ENCODE measurements at regions not wholly inside any gene's neighbourhood (a gene's known extent, or its start where the extent isn't known, plus 50 kb on each side); places are given as distances from the start of the nearest gene placed in this dataset.

DNA sequence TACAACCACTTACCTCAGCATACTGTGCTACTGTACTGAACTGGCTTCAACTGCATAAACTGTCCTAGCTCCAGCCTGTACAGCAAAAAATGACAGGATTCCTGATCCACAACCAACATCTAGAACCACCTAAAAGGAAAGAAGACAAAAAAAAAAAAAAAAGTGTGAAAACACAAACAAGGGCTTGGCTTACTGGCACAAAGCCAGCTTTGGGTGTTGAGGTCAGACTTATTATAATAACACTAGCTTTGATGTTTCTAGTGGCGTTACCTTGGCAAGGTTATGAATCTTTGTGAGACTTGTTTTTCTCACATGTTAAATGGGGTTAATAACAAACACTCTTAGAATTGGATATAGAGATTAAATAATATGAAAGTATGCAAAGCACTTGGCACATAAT lies 148.5 kb upstream of the PUM3 start:
- CTCF ChIA-PET = interaction anchor here (0.6 to 0.7 kb wide), 2 partner anchors 183 to 1859 kb away, joined by 3 read pairs; no protein-coding TSS in a partner anchor

DNA sequence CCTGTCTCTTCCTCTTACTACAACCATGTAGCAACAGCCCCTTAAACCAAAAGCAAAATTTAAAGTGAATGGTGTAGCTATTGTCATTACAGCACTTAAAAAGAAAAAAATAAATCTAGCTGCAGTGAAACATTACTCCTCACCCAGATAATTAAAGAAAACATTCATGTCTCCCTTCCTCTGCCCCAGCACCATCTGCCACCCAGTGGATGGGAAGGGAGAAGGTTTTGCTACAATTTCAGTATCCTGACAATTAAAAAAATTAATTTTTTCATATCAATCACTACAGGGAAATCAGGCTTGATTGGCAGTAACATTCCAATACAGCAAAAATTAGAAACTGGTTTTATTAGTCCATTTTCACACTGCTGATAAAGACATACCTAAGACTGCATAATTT lies 147.4 kb upstream of the PUM3 start:
- CTCF ChIA-PET = interaction anchor here (0.6 kb wide), 1 partner anchor 165 kb away, joined by 3 read pairs; no protein-coding TSS in a partner anchor
- POLR2A ChIA-PET = no interaction called here

More for the DNA sequence above, 148.5 kb upstream of the PUM3 start:
- POLR2A ChIA-PET = no interaction called here

DNA sequence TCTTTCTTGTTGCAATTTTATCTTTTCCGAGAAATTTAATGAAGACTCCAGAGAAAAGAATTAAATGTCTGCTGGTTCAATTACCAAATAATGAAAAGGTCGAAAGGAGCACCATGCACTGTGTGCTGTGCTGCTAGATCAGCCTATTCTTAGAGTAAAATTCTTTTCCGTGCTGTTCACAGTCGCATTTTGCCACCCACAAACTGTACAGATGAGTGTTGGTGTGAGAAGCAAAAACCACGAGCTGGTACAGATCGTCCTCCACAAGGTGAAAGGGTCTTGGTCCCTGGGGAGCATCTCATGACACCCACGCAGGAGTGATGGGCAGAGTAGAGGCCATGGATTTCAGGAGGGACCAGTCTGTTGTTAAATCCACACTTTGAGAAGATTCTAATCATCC lies 143.8 kb upstream of the PUM3 start:
- CTCF ChIA-PET = no interaction called here
- POLR2A ChIA-PET = no interaction called here

DNA sequence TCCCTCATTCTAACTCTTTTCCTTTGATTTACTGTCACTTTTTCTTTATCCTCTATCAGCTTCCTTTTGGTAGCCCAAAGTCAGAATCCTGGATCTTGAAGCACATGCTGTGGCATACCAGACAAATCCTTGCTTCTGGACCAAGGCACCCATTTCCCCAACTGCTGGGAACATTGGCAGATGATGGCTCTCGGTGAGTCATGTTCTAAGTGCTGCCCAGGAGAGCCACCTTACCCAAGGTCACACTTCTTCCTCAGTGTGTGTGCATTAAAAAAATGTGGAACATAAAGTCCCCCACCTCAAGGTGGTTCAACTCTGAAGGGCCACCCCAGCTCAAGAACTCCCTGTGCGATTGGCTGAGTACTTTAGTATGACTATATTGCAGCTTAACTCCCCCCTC lies 141.4 kb upstream of the PUM3 start:
- CTCF ChIA-PET = no interaction called here

DNA sequence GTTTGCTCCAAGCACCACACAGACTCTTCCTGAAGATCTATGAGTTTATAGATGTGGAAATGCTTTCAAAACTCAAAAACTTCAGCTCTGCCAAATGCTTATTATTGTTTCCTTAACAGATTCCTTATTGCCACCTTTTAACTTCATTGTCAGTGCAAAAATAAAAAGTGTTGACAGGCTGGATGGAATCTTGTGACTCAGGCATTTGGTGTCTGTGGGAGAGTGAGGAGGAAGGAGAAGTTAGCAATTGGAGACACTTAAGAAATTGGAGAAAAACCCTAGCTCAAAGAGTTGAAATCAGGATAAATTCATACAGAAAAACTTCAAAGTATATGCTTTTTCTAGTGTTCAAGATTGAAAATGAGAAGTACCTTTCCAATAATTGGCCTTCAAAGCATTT lies 140.6 kb upstream of the PUM3 start:
- CTCF ChIA-PET = no interaction called here
- POLR2A ChIA-PET = no interaction called here

More for the DNA sequence above, 141.4 kb upstream of the PUM3 start:
- POLR2A ChIA-PET = no interaction called here

DNA sequence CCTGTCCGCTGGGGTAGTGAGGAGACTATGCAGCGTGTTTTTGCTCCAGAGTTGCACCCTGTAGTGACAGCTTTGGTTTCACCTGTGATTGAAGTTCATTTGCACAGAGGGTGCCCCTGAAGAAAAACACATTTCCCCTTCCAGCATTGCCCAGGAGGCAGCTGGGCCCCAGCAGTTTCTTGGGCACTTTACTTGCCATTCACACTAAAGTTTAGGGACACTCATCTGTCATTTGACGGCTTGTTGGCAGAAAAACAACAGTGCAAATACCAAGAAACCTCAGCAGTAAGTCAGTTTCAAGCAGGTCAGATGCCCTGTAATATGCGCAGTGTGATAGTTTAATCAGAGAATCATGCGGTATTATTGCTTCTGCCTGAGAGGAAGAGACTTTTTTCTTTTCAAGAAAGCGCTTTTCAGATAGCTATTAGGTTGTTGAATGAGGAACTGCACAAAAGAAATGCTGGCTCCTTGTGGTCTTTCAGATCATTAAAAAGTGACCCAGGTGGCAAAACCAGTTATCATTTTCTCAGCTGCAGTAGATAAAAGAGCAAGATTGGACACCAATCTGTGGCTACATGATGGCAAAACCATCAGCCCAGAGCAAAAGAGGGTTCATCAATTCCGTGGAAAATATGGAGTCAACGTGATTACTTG lies 136.2 kb upstream of the PUM3 start:
- CTCF ChIA-PET = no interaction called here
- POLR2A ChIA-PET = no interaction called here

DNA sequence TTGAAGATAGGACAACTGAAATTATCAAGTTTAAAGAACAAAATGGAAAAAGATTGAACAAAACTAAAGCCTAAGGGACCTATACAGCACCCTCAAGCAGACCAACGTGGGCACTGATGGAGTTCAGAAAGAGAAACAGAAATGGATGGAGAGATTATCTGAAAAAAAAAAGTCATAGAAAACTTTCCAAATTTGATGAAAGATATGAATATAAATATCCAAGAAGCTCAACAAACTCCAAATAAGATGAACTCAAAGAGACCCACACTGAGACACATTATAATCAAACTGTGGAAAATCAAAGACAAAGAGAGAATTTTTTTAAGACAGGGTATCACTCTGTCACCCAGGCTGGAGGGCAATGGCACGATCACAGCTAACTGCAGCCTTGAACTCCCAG lies 128.6 kb upstream of the PUM3 start:
- ChIA-PET CTCF (no interaction called here), POLR2A (no interaction called here)

DNA sequence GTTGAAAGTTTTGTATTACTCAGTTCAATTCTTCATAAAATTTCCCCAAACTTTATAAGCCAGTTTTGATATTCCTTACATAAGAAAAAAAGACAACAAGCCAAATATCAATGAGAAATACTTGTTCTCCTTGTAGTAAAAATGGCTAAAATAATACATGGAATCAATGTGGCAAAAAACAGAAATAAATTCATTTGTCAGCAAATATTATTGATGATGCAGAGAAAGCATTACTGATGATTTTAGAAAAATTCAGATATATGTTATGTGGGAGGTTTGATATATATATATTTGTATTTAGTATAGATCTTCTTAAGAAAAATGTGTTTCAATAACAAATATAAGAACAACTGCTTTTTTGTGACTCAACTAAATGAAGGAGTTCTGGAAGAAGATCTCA lies 127.0 kb upstream of the PUM3 start:
- ChIA-PET POLR2A (no interaction called here), CTCF (no interaction called here)

DNA sequence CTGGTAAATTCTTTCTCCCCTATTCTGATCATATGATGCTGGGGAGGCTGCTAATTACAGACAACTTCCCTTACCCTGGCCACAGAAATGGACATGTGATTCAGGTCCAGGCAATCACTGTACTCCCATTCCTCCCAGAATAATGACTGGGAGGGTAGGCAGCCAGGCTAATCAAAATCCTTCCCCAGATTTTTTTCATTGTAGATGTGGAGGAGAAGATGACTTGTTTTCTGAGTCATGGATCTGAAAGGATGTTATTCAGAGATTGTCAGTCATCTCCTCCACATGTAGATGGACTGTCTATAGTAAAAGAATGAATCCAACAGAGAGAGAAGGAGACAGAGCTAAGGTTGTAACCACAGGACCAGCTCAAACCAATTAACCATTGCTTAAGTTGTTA lies 123.9 kb upstream of the PUM3 start:
- CTCF ChIA-PET = no interaction called here

DNA sequence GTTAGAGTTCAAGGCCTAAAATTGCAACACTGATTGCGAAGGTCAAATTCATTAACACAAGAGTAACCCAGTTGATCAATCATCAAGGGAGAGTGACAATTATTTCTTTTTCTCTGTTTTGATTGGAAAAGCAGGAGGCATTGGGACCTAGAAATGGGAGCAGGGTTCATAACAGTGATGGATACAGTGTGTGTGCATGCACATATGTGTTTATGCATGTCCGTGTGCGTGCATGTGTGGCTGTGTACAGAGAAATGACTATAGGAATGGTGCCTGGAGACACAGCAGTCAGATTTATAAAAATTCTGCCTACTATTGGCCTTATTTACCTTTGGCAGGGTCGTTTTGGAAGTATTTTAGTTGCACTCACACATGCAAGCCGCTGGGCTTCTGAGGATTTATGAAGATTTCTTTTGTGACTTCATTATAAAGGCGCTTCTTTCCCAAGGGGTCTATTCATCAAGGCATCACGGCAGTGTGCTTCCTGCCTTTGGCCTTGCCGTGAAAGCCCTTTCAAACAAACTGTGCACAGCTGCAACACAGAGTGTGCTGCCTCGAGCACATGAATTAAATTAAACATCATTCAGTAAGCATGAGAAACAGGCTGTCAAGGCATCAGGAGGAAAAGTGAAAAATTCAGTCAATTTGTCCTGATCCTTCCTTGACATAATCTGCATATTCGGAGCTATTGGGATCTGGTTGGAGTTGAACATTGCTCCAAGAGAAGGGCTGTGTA lies 122.8 kb upstream of the PUM3 start:
- ChIA-PET CTCF (no interaction called here), POLR2A (no interaction called here)

More for the DNA sequence above, 123.9 kb upstream of the PUM3 start:
- POLR2A ChIA-PET = no interaction called here

DNA sequence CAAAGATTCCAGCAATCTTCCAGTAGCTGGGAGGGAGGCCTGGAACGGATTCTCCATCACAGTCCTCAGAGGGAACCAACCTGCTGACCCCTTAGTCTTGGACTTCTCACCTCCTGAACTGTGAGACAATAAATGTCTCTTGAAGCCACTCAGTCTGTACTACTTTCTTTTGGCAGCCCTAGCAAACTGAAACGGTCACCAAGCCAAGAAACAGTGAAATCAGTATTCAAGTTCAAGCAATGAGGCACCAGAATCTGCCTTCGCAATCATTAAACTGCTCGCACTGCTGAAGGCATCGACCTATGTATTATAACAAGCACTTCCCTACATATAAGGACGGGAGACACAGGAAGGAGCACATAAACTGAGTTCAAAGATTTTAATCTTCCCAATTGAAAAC lies 120.6 kb upstream of the PUM3 start:
- CTCF ChIA-PET = no interaction called here

DNA sequence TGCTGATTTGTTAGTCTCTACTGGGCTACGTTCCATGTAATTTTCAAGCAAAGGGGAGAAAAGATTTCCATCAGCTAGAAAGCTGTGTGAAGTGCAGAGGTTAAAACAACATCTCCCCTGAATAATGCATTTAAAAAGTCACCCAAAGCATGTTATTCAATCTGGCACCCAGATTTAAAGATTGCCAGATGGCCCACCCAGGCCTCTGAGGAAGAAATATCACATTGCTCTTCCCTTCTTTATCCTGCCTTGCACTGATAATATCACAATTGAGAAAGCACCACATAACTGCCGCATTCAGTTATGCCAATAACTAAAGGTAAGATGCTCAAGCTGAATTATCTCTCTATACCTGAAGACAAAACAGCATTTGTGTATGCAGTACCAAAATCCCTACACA lies 119.4 kb upstream of the PUM3 start:
- CTCF ChIA-PET = no interaction called here
- POLR2A ChIA-PET = no interaction called here

More for the DNA sequence above, 120.6 kb upstream of the PUM3 start:
- POLR2A ChIA-PET = no interaction called here

DNA sequence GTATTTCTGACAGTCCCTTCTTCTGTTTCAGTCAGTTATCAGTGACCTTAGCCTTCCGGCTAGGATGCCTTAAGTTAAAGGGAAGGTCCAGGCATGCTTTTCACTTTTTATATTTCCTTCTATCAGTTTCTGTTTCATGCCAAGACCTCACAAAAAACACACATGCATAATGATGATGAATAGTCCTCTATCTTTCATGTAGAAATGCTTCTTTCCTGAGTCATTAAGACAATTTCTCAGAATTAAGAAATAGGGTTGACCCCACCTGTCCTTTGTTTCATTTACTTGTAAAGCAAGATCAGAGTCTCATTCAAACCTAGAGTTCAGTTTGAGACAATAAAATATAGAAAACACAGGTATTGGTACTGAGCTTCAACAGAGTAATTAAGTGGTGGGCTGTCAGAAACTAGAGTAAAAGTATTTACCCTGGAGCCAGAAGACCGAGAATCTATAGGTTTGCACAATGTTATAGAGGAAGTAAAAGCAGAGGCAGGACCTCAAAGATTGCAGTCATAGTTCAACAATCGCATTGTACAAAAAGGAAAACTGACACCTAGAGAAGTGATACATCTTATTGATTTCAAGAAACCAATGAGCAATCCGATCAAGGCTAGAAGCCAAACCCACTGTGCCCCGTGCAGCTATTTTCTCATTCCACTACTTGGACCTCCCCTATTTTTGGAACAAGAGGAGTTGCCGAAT lies 118.7 kb upstream of the PUM3 start:
- CTCF ChIA-PET = no interaction called here
- POLR2A ChIA-PET = no interaction called here

DNA sequence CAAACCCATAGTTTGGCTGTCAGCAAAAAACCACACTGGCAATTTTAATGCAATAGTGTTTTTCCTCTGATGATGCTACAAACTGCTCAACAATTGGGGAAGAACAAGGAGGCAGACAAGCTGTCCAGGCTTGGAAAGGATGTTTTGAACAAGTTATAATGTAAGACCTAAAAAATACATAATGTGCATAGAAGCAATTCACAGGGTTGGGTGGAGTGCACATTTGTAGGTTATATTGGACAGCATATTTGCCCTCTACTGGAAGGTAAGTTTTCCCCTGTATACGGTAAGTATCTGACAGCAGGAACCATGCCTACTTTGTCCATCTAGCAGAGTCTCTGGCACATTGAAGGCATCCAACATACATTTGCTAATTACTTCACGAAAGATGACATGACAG lies 114.3 kb upstream of the PUM3 start:
- POLR2A ChIA-PET = no interaction called here
- CTCF ChIA-PET = no interaction called here

DNA sequence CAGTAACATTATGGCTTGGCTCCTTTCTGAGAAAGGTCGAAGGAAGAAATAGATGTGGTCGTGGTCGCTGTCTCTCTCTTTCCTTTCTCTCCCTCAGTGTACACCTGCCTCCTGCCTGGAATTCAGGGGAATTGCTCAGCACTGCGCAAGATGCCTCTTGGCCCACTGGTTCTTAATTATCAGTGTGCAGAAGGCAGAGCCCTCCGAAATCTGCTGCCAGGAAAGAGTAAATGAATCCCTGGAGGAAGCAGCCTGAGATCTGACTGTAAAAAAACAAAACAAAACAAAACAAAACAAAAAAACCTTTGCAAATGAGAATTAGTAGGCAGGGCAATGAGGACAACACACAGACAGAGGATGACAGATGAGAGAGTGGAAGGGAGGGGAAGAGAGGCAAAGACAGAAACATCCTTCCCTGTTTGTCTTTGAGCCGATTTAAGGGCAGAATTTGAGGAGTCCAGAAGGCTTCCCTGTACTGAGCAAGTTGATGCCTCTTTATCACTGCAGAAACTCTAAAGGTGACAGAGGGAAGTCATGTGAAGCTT lies 113.8 kb upstream of the PUM3 start:
- CTCF ChIA-PET = no interaction called here
- POLR2A ChIA-PET = no interaction called here

DNA sequence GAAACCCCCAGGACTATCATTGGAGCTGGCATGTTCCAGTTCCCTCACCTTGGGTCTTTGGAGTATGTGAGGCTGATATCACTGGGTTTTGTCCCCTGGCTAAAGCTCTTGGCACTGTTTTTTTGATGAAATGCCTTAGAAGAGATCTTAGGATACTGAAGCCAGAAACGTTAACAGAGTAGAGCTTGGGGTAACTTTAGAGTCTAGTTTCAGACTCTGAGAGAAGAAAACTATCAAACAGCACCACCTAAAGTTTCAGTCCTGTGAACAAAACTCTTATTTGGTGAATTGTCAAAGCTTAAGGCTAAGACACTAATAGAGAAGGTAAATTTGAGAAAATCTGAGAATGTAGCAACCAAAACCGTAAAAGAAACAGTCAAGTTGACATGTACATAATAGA lies 111.7 kb upstream of the PUM3 start:
- CTCF ChIA-PET = no interaction called here
- POLR2A ChIA-PET = no interaction called here

DNA sequence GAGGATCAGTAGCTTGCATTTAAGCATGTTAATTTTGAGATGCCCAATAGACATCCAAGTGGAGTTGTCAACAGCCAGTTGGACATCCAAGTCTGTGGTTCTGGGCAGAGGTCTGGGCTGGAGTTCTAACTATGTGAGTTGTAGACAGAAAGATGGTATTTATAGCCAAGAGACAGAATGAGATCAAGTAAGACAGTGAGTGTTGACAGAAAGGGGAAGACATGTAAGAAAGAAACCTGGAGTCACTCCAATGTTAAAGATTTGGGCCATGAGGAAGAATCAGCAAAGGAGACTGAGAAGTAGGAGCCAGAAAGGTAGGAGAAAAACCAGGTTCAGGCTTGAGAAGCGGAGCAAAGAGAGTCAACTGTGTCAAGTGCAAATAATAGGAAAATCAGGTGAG lies 95.5 kb upstream of the PUM3 start:
- CTCF ChIA-PET = no interaction called here

DNA sequence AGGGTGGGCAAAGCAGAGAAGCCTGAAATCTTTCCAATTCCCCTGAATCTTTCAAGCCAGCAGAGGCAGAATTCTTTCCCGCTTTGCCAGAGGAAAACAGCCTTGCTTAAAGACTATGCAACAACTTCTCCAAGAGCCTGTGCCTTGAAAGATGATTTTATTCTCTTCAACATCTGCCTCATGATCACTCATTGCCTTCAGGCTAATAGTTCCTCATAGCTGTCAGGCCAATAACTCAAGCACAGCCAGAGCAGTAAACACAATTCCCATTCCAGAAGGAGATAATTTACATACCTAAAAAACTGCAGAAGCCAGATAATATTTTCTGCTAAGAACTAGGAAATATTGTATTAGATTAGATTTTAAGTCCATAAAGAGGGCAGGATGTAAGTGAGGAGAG lies 92.3 kb upstream of the PUM3 start:
- CTCF ChIA-PET = no interaction called here
- POLR2A ChIA-PET = no interaction called here

More for the DNA sequence above, 95.5 kb upstream of the PUM3 start:
- POLR2A ChIA-PET = no interaction called here

DNA sequence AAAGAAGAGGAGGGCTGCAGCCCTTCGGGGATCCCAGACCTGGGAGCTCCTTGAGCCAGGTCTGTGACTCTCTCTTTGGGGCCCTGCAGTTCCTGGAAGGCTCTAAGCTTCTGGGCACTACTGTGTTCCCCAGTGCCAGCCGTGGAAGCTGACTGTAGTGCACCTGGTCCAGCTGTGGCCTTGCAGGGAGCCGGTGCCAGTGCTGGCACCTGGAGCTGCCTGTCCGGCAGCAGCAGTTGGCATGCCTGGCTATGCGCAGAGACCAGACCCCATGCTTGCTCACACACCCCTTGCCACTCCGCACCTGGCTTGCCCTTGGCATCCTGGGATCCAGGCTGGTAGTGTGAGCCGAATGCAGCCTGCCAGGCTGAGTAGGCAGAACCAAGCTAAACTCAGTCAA lies 91.0 kb upstream of the PUM3 start:
- ChIA-PET POLR2A (no interaction called here), CTCF (no interaction called here)

DNA sequence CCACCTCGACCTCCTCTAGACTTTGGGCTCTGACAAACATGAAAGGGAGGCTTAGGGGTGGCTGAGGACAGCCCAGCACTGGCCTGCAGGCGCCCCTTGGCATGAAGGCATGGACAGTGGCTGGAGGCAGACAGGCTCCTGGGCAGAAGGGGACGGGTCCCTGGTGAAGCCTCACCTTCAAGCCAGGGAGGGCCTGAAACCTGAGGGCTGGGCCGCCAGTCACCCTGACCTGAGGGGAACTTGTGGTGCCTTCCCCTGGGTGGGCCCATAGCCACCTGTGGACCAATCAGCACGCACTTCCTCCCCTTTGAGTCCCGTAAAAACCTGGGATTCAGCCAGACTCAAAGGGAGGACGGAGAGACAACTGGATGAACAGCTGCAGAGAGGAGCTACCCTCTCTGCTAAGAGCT lies 90.4 kb upstream of the PUM3 start:
- ChIA-PET CTCF (no interaction called here), POLR2A (no interaction called here)

Measured in activated CD8-positive, alpha-beta memory T cell treated with anti-CD3 and anti-CD28 coated beads for 36 hours (primary cell).